DOHH2 (cell line): ENCODE measurements at regions not wholly inside any gene's neighbourhood (a gene's known extent, or its start where the extent isn't known, plus 50 kb on each side); places are given as distances from the start of the nearest gene placed in this dataset.

Source experiments
- H3F3A ChIP-seq: fragments of 200-600 bp; sonication (generic), shearing (Covaris generic); 2 replicates; pipeline ENCODE4 v1.6.0; 2016; ENCODE audit warnings: antibody characterized with exemption, mild to moderate bottlenecking; ENCODE audit not compliant: control insufficient read depth, insufficient read depth
- H3K27ac ChIP-seq: fragments of 200-600 bp; sonication (generic); 2 replicates; pipeline ENCODE4 v1.5.1; 2014; ENCODE audit warnings: low read depth, mild to moderate bottlenecking, low read length, moderate library complexity
- H3K27me3 ChIP-seq: fragments of 200-600 bp; sonication (generic); 2 replicates; pipeline ENCODE4 v1.6.1; 2014; ENCODE audit warnings: mild to moderate bottlenecking, low read length, mixed read lengths; ENCODE audit not compliant: control insufficient read depth
- H3K36me3 ChIP-seq: fragments of 200-600 bp; sonication (generic); 2 replicates; pipeline ENCODE4 v1.6.1; 2014; ENCODE audit warnings: mild to moderate bottlenecking, low read length, moderate library complexity, mixed read lengths; ENCODE audit not compliant: control insufficient read depth
- H3K4me1 ChIP-seq: fragments of 200-600 bp; sonication (generic); 2 replicates; pipeline ENCODE4 v1.6.1; 2014; ENCODE audit warnings: mild to moderate bottlenecking, low read length, mixed read lengths; ENCODE audit not compliant: control insufficient read depth
- H3K4me2 ChIP-seq: fragments of 200-600 bp; sonication (generic); 2 replicates; pipeline ENCODE4 v1.6.0; 2014; ENCODE audit warnings: mild to moderate bottlenecking, low read length, moderate library complexity
- H3K4me3 ChIP-seq: fragments of 200-600 bp; sonication (generic); 2 replicates; pipeline ENCODE4 v1.5.1; 2014; ENCODE audit warnings: mild to moderate bottlenecking, low read length, mixed read lengths
- H3K79me2 ChIP-seq: fragments of 200-600 bp; sonication (generic); 2 replicates; pipeline ENCODE4 v1.6.1; 2014; ENCODE audit warnings: mild to moderate bottlenecking, low read length, mixed read lengths; ENCODE audit not compliant: control insufficient read depth
- H3K9me2 ChIP-seq: fragments of 200-600 bp; sonication (generic); replicated peaks from 2 replicates; pipeline ENCODE4 v1.6.1; 2014; ENCODE audit warnings: mild to moderate bottlenecking, low read length, mixed read lengths; ENCODE audit not compliant: control insufficient read depth
- H3K9me3 ChIP-seq: fragments of 200-600 bp; sonication (generic); 2 replicates; pipeline ENCODE4 v1.6.1; 2014; ENCODE audit warnings: antibody characterized with exemption, low read length, mixed read lengths; ENCODE audit not compliant: control insufficient read depth, insufficient read depth
- H4K20me1 ChIP-seq: fragments of 200-600 bp; sonication (generic); 2 replicates; pipeline ENCODE4 v1.6.0; 2014; ENCODE audit warnings: low read depth, mild to moderate bottlenecking, antibody characterized with exemption, low read length, moderate library complexity; ENCODE audit not compliant: control insufficient read depth, insufficient read depth
- EZH2phosphoT487 ChIP-seq: fragments of 200-600 bp; sonication (generic); IDR thresholded peaks from 2 replicates; pipeline ENCODE4 v1.6.1; 2017; ENCODE audit warnings: borderline replicate concordance, mild to moderate bottlenecking, antibody characterized with exemption, low read length, moderate library complexity, mixed read lengths
- TF ChIP-seq, protein P1 (sequence below): fragments of 200-600 bp; sonication (generic); IDR thresholded peaks from one replicate; pipeline ENCODE4 v1.5.1; 2014; ENCODE audit warnings: antibody characterized with exemption, mild to moderate bottlenecking, low read depth, low read length; ENCODE audit not compliant: poor library complexity, severe bottlenecking

DNA sequence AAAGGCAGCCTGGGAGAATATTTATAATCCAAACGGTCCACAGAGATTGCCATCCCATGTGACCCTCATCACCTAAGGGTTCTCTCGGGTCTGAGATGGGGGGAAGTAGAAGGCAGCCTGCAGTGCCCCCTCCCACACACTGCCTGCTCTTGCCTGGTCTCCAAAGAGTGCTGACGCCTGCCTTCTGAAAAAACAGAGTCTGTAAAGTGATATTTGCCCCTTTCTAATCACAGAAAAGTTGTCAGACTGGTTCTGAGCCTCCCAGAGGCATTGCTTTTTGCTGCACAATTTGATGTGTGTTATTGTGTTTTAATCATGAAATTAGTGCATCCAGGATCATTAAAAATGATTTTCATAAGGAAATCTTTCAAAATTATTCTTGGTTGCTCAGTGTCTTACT lies 59.2 kb downstream of the TMEM30B start:
- Histone ChIP-seq H3K4me1 (no peaks in the 10 kb centered on the region), H3K4me2 (no peak overlapping the region)

DNA sequence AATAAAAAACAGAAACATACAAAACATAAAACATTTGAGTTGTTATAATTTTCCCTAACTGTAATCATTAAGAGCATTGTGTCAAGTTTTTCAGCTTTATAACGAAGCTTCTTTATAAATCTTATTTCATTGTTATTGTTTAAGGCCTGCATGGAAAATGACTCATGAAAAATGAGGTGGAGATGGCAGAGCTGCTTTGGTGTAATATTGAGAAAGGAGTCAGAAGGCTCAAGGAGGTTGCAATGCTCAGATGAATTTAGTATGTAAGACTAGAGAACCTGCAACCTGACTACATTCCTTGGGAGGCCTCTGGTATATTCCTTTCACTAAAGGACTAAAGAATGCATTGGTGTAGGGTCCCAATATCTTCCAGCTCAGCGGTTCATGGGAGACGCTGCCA lies 61.5 kb downstream of the TMEM30B start:
- no peak overlapping the region for H3K27ac ChIP-seq

More for the DNA sequence above, 59.2 kb downstream of the TMEM30B start:
- Histone ChIP-seq H3K27me3 (peaks cover 28% of the 10 kb centered on the region), H3F3A (no peaks in the 10 kb centered on the region), H3K9me3 (no peaks in the 10 kb centered on the region), H3K79me2 (no peaks in the 10 kb centered on the region), H3K9me2 (no peaks in the 10 kb centered on the region), H3K4me3 (no peak overlapping the region), H4K20me1 (no peaks in the 10 kb centered on the region), H3K36me3 (no peaks in the 10 kb centered on the region), H3K27ac (no peak overlapping the region)
- no peak for TF ChIP-seq EZH2phosphoT487
- TF ChIP-seq, protein P1, sequence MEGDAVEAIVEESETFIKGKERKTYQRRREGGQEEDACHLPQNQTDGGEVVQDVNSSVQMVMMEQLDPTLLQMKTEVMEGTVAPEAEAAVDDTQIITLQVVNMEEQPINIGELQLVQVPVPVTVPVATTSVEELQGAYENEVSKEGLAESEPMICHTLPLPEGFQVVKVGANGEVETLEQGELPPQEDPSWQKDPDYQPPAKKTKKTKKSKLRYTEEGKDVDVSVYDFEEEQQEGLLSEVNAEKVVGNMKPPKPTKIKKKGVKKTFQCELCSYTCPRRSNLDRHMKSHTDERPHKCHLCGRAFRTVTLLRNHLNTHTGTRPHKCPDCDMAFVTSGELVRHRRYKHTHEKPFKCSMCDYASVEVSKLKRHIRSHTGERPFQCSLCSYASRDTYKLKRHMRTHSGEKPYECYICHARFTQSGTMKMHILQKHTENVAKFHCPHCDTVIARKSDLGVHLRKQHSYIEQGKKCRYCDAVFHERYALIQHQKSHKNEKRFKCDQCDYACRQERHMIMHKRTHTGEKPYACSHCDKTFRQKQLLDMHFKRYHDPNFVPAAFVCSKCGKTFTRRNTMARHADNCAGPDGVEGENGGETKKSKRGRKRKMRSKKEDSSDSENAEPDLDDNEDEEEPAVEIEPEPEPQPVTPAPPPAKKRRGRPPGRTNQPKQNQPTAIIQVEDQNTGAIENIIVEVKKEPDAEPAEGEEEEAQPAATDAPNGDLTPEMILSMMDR = no peak

DNA sequence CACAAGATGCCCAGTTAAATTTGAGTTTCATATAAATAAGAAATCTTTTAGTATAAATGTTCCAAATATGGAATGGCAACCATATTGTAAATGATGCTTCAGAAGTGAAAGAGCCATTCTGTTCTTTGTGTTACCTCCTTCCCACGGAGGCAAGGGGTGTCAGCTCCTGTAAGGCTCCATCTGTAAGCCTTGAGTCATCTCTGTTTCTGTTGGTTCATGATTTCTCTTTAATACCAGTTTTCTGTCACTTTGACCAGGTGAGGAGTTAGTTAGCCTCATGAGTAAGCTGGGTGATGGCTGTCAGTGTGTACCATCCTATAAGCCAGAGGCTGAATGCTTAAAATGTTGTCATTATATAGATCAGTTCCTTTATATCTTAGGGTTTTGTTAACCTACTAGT lies 61.9 kb downstream of the TMEM30B start:
- no peaks in the 10 kb centered on the region for H4K20me1 ChIP-seq
- no peaks in the 10 kb centered on the region for H3K9me3 ChIP-seq
- H3K9me2 ChIP-seq = no peaks in the 10 kb centered on the region
- no peak overlapping the region for H3K27ac ChIP-seq
- H3K4me2 ChIP-seq = no peak overlapping the region
- H3K4me3 ChIP-seq = no peak overlapping the region
- no peaks in the 10 kb centered on the region for H3K4me1 ChIP-seq
- TF ChIP-seq, protein P1 = no peak
- no peak for TF ChIP-seq EZH2phosphoT487
- no peaks in the 10 kb centered on the region for H3K79me2 ChIP-seq
- H3K27me3 ChIP-seq = peaks cover 28% of the 10 kb centered on the region
- no peaks in the 10 kb centered on the region for H3K36me3 ChIP-seq
- H3F3A ChIP-seq = no peaks in the 10 kb centered on the region

More for the DNA sequence above, 61.5 kb downstream of the TMEM30B start:
- Histone ChIP-seq H3K4me3 (no peak overlapping the region), H3F3A (no peaks in the 10 kb centered on the region), H3K9me3 (no peaks in the 10 kb centered on the region), H4K20me1 (no peaks in the 10 kb centered on the region), H3K79me2 (no peaks in the 10 kb centered on the region), H3K36me3 (no peaks in the 10 kb centered on the region), H3K4me1 (no peaks in the 10 kb centered on the region), H3K9me2 (no peaks in the 10 kb centered on the region), H3K27me3 (peaks cover 28% of the 10 kb centered on the region), H3K4me2 (no peak overlapping the region)
- TF ChIP-seq, protein P1 = no peak
- no peak for TF ChIP-seq EZH2phosphoT487
